HS-5 (cell line): ENCODE measurements at regions not wholly inside any gene's neighbourhood (a gene's known extent, or its start where the extent isn't known, plus 50 kb on each side); places are given as distances from the start of the nearest gene placed in this dataset.

ENCODE experiments used
- DNase-seq: peaks from one replicate; pipeline ENCODE4 v3.0.0-alpha.2; 2012; ENCODE audit warnings: low read depth

- no peak for DNase-seq
Observed at GRCh38 chrX:4240541-4241194, 527.2 kb upstream of the PRKX start.

- no peak for DNase-seq
Observed at GRCh38 chrX:4239650-4240540, 526.4 kb upstream of the PRKX start.

GRCh38 chrX:4238916-4239315 lies 525.5 kb upstream of the PRKX start:
- DNase-seq: no peak

GRCh38 chrX:4225086-4225485 lies 511.6 kb upstream of the PRKX start:
- no peak for DNase-seq

GRCh38 chrX:4206941-4207340 lies 493.5 kb upstream of the PRKX start:
- DNase-seq: no peak

- DNase-seq: no peak
Observed at GRCh38 chrX:4197971-4198370, 484.5 kb upstream of the PRKX start.

- no peak for DNase-seq
Observed at GRCh38 chrX:4193500-4194155, 480.2 kb upstream of the PRKX start.

- no peak for DNase-seq
Observed at GRCh38 chrX:4186331-4186730, 472.9 kb upstream of the PRKX start.

GRCh38 chrX:4185086-4185485 lies 471.6 kb upstream of the PRKX start:
- no peak for DNase-seq

GRCh38 chrX:4182408-4182806 lies 469.0 kb upstream of the PRKX start:
- no peak for DNase-seq

- DNase-seq: no peak
Observed at GRCh38 chrX:4181782-4182407, 468.4 kb upstream of the PRKX start.

GRCh38 chrX:4179031-4179430 lies 465.6 kb upstream of the PRKX start:
- DNase-seq: no peak

GRCh38 chrX:4175221-4175620 lies 461.8 kb upstream of the PRKX start:
- DNase-seq: no peak

GRCh38 chrX:4173743-4174142 lies 460.3 kb upstream of the PRKX start:
- DNase-seq: no peak

GRCh38 chrX:4151798-4152197 lies 438.3 kb upstream of the PRKX start:
- no peak for DNase-seq

- DNase-seq: no peak
Observed at GRCh38 chrX:4150259-4150658, 436.8 kb upstream of the PRKX start.

- DNase-seq: no peak
Observed at GRCh38 chrX:4129626-4130025, 416.2 kb upstream of the PRKX start.

GRCh38 chrX:4118666-4119530 lies 405.4 kb upstream of the PRKX start:
- DNase-seq: no peak

GRCh38 chrX:4110964-4111363 lies 397.5 kb upstream of the PRKX start:
- DNase-seq: no peak

- DNase-seq: no peak
Observed at GRCh38 chrX:4094926-4095325, 381.5 kb upstream of the PRKX start.

GRCh38 chrX:4091046-4091760 lies 377.8 kb upstream of the PRKX start:
- no peak for DNase-seq
